Caco-2 (cell line): ENCODE measurements at regions not wholly inside any gene's neighbourhood (a gene's known extent, or its start where the extent isn't known, plus 50 kb on each side); places are given as distances from the start of the nearest gene placed in this dataset.
"Not testable (repeated sequence)": the region's sequence is repeated elsewhere in the genome, so short reads cannot be mapped to it uniquely, and the experiment has no call there.

Source experiments
- BruUV-seq: library from RNA; stranded (reverse); fragments of 400-500 nt; replicated peaks from 2 replicates; lab custom pipeline; 2021; lab: Mats Ljungman, UMichigan
- CTCF ChIA-PET: fragments of 300-600 bp; sonication (Branson Sonifier 250); formaldehyde crosslinking; loops from one replicate; lab custom pipeline; 2022; ENCODE audit warnings: antibody characterized with exemption; lab: Charles Lee
- POLR2A ChIA-PET: fragments of 300-600 bp; sonication (Branson Sonifier 250); formaldehyde crosslinking; loops from one replicate; lab custom pipeline; 2022; ENCODE audit warnings: antibody characterized with exemption; lab: Charles Lee
- DNase-seq, 2 experiments: peaks; one replicate each; pipeline versions ENCODE4 v3.0.0 to v3.0.0-alpha.2; 2020 to 2022
- H3K27me3 ChIP-seq: replicated peaks from 2 replicates; pipeline ENCODE4 v1.6.0; 2011; ENCODE audit warnings: low read length; ENCODE audit not compliant: control insufficient read depth, insufficient read depth
- H3K36me3 ChIP-seq: 2 replicates; pipeline ENCODE4 v1.5.1; 2011; ENCODE audit warnings: low read length; ENCODE audit not compliant: control insufficient read depth, insufficient read depth
- H3K4me1 ChIP-seq: fragments of 250-450 bp; sonication (Bioruptor Pico); 2 replicates; pipeline ENCODE4 v1.5.1; 2020; ENCODE audit warnings: mild to moderate bottlenecking
- H3K4me3 ChIP-seq: 2 replicates; pipeline ENCODE4 v1.5.1; 2011; ENCODE audit warnings: low read depth, mild to moderate bottlenecking, control low read depth, low read length
- H3K9me3 ChIP-seq: fragments of 250-450 bp; sonication (Bioruptor Pico); 2 replicates; pipeline ENCODE4 v1.5.1; 2020; ENCODE audit warnings: mild to moderate bottlenecking, moderate library complexity
- H3K27ac Mint-ChIP-seq: one replicate; pipeline ENCODE4 v1.8.0; 2022; ENCODE audit warnings: mixed read lengths; ENCODE audit not compliant: unreplicated experiment
- H3K27me3 Mint-ChIP-seq: one replicate; pipeline ENCODE4 v1.8.0; 2022; ENCODE audit warnings: mixed read lengths; ENCODE audit not compliant: insufficient read depth, unreplicated experiment
- H3K36me3 Mint-ChIP-seq: one replicate; pipeline ENCODE4 v1.8.0; 2022; ENCODE audit warnings: mild to moderate bottlenecking, mixed read lengths; ENCODE audit not compliant: insufficient read depth, unreplicated experiment
- H3K4me1 Mint-ChIP-seq: one replicate; pipeline ENCODE4 v1.8.0; 2022; ENCODE audit warnings: low read depth, mixed read lengths; ENCODE audit not compliant: unreplicated experiment
- H3K4me3 Mint-ChIP-seq: one replicate; pipeline ENCODE4 v1.8.0; 2022; ENCODE audit warnings: mild to moderate bottlenecking, moderate library complexity, mixed read lengths; ENCODE audit not compliant: unreplicated experiment
- H3K9me3 Mint-ChIP-seq: one replicate; pipeline ENCODE4 v1.8.0; 2022; ENCODE audit warnings: mixed read lengths; ENCODE audit not compliant: unreplicated experiment
- intact Hi-C: fragments of 100-400 bp; cut with micrococcal nuclease; formaldehyde crosslinking; loops from one replicate; pipeline ENCODE4 v1.10.0; 2022; ENCODE audit not compliant: unreplicated experiment
- TF ChIP-seq, protein P1 (sequence below), 2 experiments: fragments of 200-600 bp in 1 of 2; IDR thresholded peaks; 1 replicate in 1 of 2; 2 replicates in 1 of 2; pipeline versions ENCODE4 v1.5.1 to v1.8.0; 2011 to 2022; ENCODE audit warnings: antibody characterized with exemption in 1 of 2, control low read depth in 1 of 2, inconsistent platforms in 1 of 2, low read depth in 1 of 2, low read length in 1 of 2, mild to moderate bottlenecking in 1 of 2, moderate library complexity in 1 of 2; ENCODE audit not compliant: insufficient read depth in 1 of 2, severe bottlenecking in 1 of 2, unreplicated experiment in 1 of 2

DNA sequence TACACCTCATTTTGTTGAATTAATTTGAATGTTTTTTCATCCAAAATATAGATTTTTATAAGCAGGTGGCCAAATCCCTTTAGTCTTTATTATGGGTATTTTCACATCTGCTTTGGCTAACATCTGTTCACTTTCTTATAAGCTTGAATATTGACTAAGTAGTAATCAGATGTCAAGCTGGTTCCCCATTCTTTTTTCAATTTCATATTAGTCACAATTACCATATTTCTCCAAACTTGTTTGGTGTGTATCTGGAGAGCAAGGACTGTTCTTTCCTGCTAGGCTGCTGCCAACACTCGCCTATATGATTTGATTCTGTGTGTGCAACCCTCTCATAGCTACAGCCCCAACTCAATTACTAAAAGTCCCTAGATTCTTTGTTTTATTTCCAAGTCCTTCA is 608.5 kb downstream of the PSAT1 start:
- Histone ChIP-seq H3K4me1 (no peaks in the 10 kb centered on the region), H3K36me3 (no peaks in the 10 kb centered on the region), H3K27me3 (no peaks in the 10 kb centered on the region), H3K9me3 (no peaks in the 10 kb centered on the region), H3K4me3 (no peak overlapping the region)
- Mint-ChIP-seq H3K4me1 (no peaks in the 10 kb centered on the region), H3K9me3 (no peaks in the 10 kb centered on the region), H3K27ac (no peak overlapping the region), H3K27me3 (no peaks in the 10 kb centered on the region), H3K4me3 (no peak overlapping the region), H3K36me3 (no peaks in the 10 kb centered on the region)
- no peak for DNase-seq
- TF ChIP-seq, protein P1, sequence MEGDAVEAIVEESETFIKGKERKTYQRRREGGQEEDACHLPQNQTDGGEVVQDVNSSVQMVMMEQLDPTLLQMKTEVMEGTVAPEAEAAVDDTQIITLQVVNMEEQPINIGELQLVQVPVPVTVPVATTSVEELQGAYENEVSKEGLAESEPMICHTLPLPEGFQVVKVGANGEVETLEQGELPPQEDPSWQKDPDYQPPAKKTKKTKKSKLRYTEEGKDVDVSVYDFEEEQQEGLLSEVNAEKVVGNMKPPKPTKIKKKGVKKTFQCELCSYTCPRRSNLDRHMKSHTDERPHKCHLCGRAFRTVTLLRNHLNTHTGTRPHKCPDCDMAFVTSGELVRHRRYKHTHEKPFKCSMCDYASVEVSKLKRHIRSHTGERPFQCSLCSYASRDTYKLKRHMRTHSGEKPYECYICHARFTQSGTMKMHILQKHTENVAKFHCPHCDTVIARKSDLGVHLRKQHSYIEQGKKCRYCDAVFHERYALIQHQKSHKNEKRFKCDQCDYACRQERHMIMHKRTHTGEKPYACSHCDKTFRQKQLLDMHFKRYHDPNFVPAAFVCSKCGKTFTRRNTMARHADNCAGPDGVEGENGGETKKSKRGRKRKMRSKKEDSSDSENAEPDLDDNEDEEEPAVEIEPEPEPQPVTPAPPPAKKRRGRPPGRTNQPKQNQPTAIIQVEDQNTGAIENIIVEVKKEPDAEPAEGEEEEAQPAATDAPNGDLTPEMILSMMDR (IDR thresholded peaks at IDR 0.05; ENCODE audit: insufficient read depth in 1 of 2, low read depth in 1 of 2, low read length in 1 of 2, severe bottlenecking in 1 of 2, unreplicated experiment in 1 of 2) = no peak
- POLR2A ChIA-PET = no interaction called here
- CTCF ChIA-PET = no interaction called here
- no TSS peak for BruUV-seq
- intact Hi-C loops = no loop called here

DNA sequence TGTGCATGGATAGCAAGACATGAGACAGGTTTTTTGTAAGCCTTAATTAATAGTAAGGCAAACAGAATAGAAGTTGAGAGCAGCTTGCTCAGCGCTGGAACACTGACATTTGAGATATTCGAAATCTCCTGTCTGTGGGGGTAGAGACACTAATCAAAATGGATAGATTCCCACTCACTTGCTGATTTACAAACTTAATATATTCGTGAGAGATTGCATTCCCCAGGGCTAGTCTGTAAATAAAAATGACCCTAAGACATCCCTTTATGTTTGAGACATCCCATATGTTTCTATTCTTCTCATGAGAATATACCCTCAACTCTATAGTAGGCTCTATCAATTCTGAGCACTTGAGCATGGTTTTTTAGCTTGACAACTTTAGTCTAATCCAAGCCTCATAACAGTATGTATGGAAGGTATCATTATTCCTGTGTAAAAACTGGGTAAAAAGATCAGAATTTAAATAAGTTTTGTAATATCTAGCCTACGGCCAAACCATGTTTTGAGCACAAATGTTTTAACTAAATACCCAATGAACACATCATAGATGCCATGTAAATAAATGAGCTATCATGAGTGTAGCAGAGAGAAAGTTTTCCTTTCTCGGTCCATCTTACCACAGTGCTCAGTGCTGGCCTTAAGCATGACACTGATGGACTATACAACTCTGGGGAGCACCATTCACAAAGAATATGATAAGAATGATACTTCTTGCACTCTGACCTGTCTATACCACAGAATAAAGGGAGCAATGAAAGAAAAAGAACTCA is 609.2 kb downstream of the PSAT1 start:
- ChIA-PET CTCF (no interaction called here), POLR2A (no interaction called here)
- H3K27ac Mint-ChIP-seq = no peak overlapping the region
- DNase-seq = no peak
- Histone ChIP-seq H3K36me3 (no peaks in the 10 kb centered on the region), H3K27me3 (no peaks in the 10 kb centered on the region), H3K4me1 (no peaks in the 10 kb centered on the region), H3K9me3 (no peaks in the 10 kb centered on the region), H3K4me3 (no peak overlapping the region)
- intact Hi-C loops = no loop called here
- no peaks in the 10 kb centered on the region for H3K9me3 Mint-ChIP-seq
- H3K4me1 Mint-ChIP-seq = no peaks in the 10 kb centered on the region
- BruUV-seq = no TSS peak
- H3K4me3 Mint-ChIP-seq = no peak overlapping the region
- TF ChIP-seq, protein P1 (IDR thresholded peaks at IDR 0.05; ENCODE audit: insufficient read depth in 1 of 2, low read depth in 1 of 2, low read length in 1 of 2, severe bottlenecking in 1 of 2, unreplicated experiment in 1 of 2) = no peak
- no peaks in the 10 kb centered on the region for H3K27me3 Mint-ChIP-seq
- H3K36me3 Mint-ChIP-seq = no peaks in the 10 kb centered on the region

DNA sequence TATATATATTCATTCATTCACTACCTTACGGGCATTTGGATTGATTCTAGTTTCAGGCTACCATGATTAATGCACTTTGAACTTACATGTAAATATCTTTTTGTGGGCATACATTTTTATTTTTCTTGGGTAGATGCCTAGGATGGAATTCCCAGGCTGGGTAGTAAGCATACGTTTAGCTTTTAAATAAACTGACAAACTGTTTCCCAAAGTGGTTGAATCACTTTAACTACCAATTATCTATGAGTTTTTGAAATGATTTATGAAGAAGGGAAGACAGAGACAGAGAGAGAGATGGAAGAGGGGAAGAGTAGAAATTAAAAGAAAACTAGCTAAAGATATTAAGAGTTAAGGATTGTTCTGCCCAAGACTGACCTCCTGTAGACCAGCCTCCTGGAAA is 612.6 kb downstream of the PSAT1 start:
- H3K27ac Mint-ChIP-seq = no peak overlapping the region
- DNase-seq = no peak
- H3K36me3 ChIP-seq = no peaks in the 10 kb centered on the region
- TF ChIP-seq, protein P1 (IDR thresholded peaks at IDR 0.05; ENCODE audit: insufficient read depth in 1 of 2, low read depth in 1 of 2, low read length in 1 of 2, severe bottlenecking in 1 of 2, unreplicated experiment in 1 of 2) = no peak
- H3K4me3 ChIP-seq = no peak overlapping the region
- H3K4me1 ChIP-seq = no peaks in the 10 kb centered on the region
- no peaks in the 10 kb centered on the region for H3K36me3 Mint-ChIP-seq
- H3K27me3 ChIP-seq = no peaks in the 10 kb centered on the region
- CTCF ChIA-PET = no interaction called here
- POLR2A ChIA-PET = no interaction called here
- H3K4me1 Mint-ChIP-seq = no peaks in the 10 kb centered on the region
- H3K9me3 Mint-ChIP-seq = no peaks in the 10 kb centered on the region
- BruUV-seq = no TSS peak
- no peak overlapping the region for H3K4me3 Mint-ChIP-seq
- intact Hi-C loops = no loop called here
- no peaks in the 10 kb centered on the region for H3K27me3 Mint-ChIP-seq
- H3K9me3 ChIP-seq = no peaks in the 10 kb centered on the region

- H3K9me3 ChIP-seq, DNase-seq, H3K36me3 Mint-ChIP-seq, H3K27me3 ChIP-seq, H3K27me3 Mint-ChIP-seq, H3K4me1 ChIP-seq, H3K4me3 ChIP-seq, intact Hi-C loops, CTCF ChIA-PET, H3K36me3 ChIP-seq, BruUV-seq, POLR2A ChIA-PET, H3K27ac Mint-ChIP-seq, H3K4me1 Mint-ChIP-seq, H3K9me3 Mint-ChIP-seq, H3K4me3 Mint-ChIP-seq: not testable (repeated sequence)
Observed at GRCh38 chr9:78916884-78917283, 620.0 kb downstream of the PSAT1 start.
